ENCODE measurements at regions not wholly inside any gene's neighbourhood (a gene's known extent, or its start where the extent isn't known, plus 50 kb on each side); places are given as distances from the start of the nearest gene placed in this dataset.

- TF ChIP-seq CHD7 (IDR thresholded peaks at IDR 0.05; ENCODE audit: insufficient replicate concordance, low read length) (no peak), RAD21 (IDR thresholded peaks at IDR 0.05 in 1 of 2, conservative IDR thresholded peaks at IDR 0.05 in 1 of 2; ENCODE audit: low read depth in 2 of 2, low read length in 2 of 2) (no peak), SIX5 (IDR thresholded peaks at IDR 0.05; ENCODE audit: low read depth, low read length) (no peak), KDM1A (IDR thresholded peaks at IDR 0.05; ENCODE audit: borderline replicate concordance, low read length) (no peak), SIRT6 (IDR thresholded peaks at IDR 0.05; ENCODE audit: low read length) (no peak), KDM5A (IDR thresholded peaks at IDR 0.05; ENCODE audit: low read length) (no peak), ASH2L (IDR thresholded peaks at IDR 0.05; ENCODE audit: low read length) (no peak), CBX8 (IDR thresholded peaks at IDR 0.05; ENCODE audit: borderline replicate concordance, low read depth, low read length) (no peak), TAF7 (optimal IDR thresholded peaks at IDR 0.05; ENCODE audit: borderline replicate concordance, low read depth, low read length) (no peak), ZNF274 (IDR thresholded peaks at IDR 0.05; ENCODE audit: borderline replicate concordance, extremely low read depth, low read length) (no peak)
These were observed 301.7 kb upstream of the UMPS start (continued) for GRCh38 chr3:124428372-124429128.
